IMR-90 (cell line): ENCODE measurements at regions not wholly inside any gene's neighbourhood (a gene's known extent, or its start where the extent isn't known, plus 50 kb on each side); places are given as distances from the start of the nearest gene placed in this dataset.

Source experiments
- BHLHE40 ChIP-seq: fragments of 150-350 bp; IDR thresholded peaks from 2 replicates; pipeline ENCODE4 v1.6.1; 2016; ENCODE audit warnings: mild to moderate bottlenecking, low read depth, low read length
- CTCF ChIP-seq: conservative IDR thresholded peaks from 2 replicates; pipeline ENCODE4 v1.5.1; 2012; ENCODE audit warnings: mild to moderate bottlenecking, low read depth, low read length, improper control_type of control experiment
- POLR2A ChIP-seq: IDR thresholded peaks from 2 replicates; pipeline ENCODE4 v1.6.1; 2012; ENCODE audit warnings: mild to moderate bottlenecking, low read depth, low read length
- SMC3 ChIP-seq: fragments of 150-350 bp; IDR thresholded peaks from 2 replicates; pipeline ENCODE4 v1.6.1; 2016; ENCODE audit warnings: low read depth, mild to moderate bottlenecking, antibody characterized with exemption, low read length, moderate library complexity
- USF2 ChIP-seq: fragments of 150-350 bp; IDR thresholded peaks from 2 replicates; pipeline ENCODE4 v1.6.1; 2017; ENCODE audit warnings: mild to moderate bottlenecking, antibody characterized with exemption, low read length, low read depth

GRCh38 chr11:38095268-38095667 lies 1497.2 kb upstream of the RAG2 start:
- no peak for TF ChIP-seq POLR2A
- no peak for TF ChIP-seq CTCF
- no peak for TF ChIP-seq BHLHE40
- TF ChIP-seq SMC3: no peak
- TF ChIP-seq USF2: no peak
